RKO (cell line): ENCODE measurements at regions not wholly inside any gene's neighbourhood (a gene's known extent, or its start where the extent isn't known, plus 50 kb on each side); places are given as distances from the start of the nearest gene placed in this dataset.
"Not testable (repeated sequence)": the region's sequence is repeated elsewhere in the genome, so short reads cannot be mapped to it uniquely, and the experiment has no call there.

Source experiments
- DNase-seq: peaks from one replicate; pipeline ENCODE4 v3.0.0-alpha.2; 2016; ENCODE audit warnings: low spot score

DNA sequence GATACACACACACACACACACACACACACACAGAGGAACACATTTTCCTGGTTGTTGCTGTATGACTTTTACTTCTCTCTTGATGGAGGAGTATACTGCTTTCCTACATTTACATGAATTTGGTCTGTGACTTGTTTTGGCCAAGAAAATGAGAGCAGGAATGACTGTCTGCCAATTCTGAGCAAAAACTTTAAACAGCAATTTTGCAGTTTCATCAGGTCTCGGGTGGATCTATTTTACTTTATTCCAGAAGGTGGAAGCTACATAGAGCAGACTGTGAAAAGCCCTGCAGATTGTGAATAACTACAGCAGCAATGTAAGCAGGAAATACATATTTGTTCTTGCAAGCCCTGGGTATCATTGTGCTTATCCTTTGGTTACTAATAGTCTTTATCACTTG lies 1350.0 kb upstream of the EPHA6 start:
- no peak for DNase-seq

GRCh38 chr3:95468331-95468730 lies 1346.1 kb upstream of the EPHA6 start:
- no peak for DNase-seq

DNA sequence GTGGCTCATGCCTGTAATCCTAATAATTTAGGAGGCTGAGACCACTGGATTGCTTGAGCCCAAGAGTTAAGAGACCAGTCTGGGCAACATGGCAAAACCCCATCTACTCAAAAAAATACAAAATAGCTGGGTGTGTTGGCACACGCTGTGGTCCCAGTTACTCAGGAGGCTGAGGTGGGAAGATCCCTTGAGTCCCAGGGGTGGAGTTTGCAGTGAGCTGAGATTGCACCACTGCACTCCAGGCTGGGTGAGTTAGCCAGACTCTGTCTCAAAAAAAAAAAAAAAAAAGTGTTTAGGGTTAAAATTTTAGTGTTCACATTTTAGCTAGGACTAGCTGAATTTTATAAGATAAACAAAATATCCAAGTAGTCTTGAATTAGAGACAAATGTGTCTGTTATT lies 1340.1 kb upstream of the EPHA6 start:
- DNase-seq, result no peak

- DNase-seq, result no peak
Measured at GRCh38 chr3:95476534-95476933, 1337.9 kb upstream of the EPHA6 start.

- no peak for DNase-seq
Measured at GRCh38 chr3:95506174-95506573, 1308.2 kb upstream of the EPHA6 start.

- no peak for DNase-seq
Measured at GRCh38 chr3:95508124-95508523, 1306.3 kb upstream of the EPHA6 start.

- no peak for DNase-seq
Measured at GRCh38 chr3:95511828-95512227, 1302.6 kb upstream of the EPHA6 start.

GRCh38 chr3:95514260-95514659 lies 1300.1 kb upstream of the EPHA6 start:
- DNase-seq, result no peak

- peak; percentile 28 for DNase-seq
Measured at GRCh38 chr3:95521396-95521795, 1293.0 kb upstream of the EPHA6 start.

- DNase-seq, result no peak
Measured at GRCh38 chr3:95522449-95522848, 1291.9 kb upstream of the EPHA6 start.

GRCh38 chr3:95539950-95540483 lies 1274.4 kb upstream of the EPHA6 start:
- DNase-seq, result no peak

DNA sequence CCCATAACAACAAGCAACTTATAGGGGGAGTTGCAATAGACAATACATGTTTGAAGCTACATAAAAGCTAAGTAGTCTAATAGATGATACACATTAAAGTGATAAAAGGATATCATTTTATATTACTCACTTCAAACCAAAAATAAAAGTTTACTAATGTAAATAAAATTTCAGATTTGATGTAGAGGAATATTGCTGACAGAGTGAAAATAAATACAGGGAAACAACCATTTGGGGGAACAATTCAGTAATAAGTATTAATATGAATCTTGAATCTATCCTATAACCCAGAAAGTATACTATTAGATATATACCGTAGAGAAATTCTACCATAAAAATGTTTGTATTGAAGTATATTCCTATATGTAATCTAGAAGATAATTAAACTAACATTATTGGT lies 1248.9 kb upstream of the EPHA6 start:
- DNase-seq, result no peak

GRCh38 chr3:95567346-95567745 lies 1247.0 kb upstream of the EPHA6 start:
- DNase-seq, result no peak

DNA sequence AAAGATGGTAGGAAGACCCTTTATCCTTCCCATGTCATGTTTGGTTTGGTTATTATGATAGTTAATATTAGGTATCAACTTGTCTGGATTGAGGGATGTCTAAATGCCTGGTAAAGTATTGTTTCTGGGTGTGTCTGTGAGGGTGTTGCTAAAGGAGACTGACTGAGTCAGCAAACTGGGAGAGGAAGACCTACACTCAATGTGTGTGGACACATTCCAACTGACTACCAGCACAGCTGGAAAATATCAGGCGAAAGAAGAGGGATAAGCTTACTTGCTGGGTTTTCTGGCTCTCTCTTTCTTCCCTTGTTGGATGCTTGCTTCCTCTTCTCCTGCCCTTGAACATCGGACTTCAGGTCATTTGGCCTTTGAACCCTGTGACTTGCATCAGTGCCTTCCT lies 1227.6 kb upstream of the EPHA6 start:
- no peak for DNase-seq

DNA sequence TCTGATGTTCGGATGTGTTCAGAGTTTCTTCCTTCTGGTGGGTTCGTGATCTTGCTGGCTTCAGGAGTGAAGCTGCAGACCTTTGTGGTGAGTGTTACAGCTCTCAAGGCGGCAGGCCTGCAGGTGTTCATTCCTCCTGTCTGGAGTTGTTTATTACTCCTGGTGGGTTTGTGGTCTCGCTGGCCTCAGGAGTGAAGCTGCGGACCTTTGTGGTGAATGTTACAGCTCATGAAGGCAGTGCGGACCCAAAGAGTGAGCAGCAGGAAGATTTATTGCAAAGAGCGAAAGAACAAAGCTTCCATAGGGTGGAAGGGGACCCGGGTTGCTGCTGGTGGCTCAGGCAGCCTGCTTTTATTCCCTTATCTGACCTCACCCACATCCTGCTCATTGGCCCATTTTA lies 1226.8 kb upstream of the EPHA6 start:
- DNase-seq, result not testable (repeated sequence)

- DNase-seq, result no peak
Measured at GRCh38 chr3:95588473-95588872, 1225.9 kb upstream of the EPHA6 start.

GRCh38 chr3:95595416-95596075 lies 1218.8 kb upstream of the EPHA6 start:
- no peak for DNase-seq

DNA sequence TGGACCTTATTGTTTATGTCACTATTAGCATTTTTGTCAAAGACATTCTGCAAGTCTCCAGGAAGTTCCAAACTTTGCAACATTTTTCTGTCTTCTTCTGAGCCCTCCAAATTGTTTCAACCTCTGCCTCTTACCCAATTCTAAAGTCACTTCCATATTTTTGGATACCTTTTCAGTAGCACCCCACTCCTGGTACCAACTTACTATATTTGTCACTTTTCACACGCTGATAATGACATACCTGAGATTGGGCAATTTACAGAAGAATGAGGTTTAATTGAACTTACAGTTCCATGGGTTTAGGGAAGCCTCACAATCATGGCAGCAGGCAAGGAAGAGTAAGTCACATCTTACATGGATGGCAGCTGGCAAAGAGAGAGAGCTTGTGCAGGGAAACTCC lies 1206.5 kb upstream of the EPHA6 start:
- no peak for DNase-seq

GRCh38 chr3:95609411-95609810 lies 1205.0 kb upstream of the EPHA6 start:
- no peak for DNase-seq

- DNase-seq, result no peak
Measured at GRCh38 chr3:95612611-95613010, 1201.8 kb upstream of the EPHA6 start.

- no peak for DNase-seq
Measured at GRCh38 chr3:95613993-95614392, 1200.4 kb upstream of the EPHA6 start.

- no peak for DNase-seq
Measured at GRCh38 chr3:95615592-95616310, 1198.6 kb upstream of the EPHA6 start.

- DNase-seq, result no peak
Measured at GRCh38 chr3:95626107-95626506, 1188.3 kb upstream of the EPHA6 start.

DNA sequence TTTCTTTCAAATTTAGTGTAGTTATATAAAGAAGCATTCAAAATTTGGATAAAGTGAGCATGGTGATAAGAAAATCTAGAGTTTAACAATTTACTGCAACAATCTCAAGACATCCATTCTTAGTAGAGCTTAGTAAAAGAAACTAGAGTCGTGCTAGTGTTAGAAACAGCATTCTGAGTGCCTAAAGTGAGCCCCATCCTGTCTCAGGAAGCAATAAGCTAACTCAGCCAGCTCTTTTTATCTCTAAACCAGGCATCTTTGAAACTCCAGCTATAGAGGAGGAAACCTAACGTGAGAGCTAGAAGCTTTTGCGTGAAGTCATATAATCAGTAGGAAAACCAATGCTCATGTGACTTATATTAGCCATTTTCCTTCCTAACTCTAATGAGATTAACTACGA lies 1187.1 kb upstream of the EPHA6 start:
- no peak for DNase-seq
